Activated CD8-positive, alpha-beta memory T cell treated with anti-CD3 and anti-CD28 coated beads for 48 hours (primary cell): ENCODE measurements at regions not wholly inside any gene's neighbourhood (a gene's known extent, or its start where the extent isn't known, plus 50 kb on each side); places are given as distances from the start of the nearest gene placed in this dataset.

Source experiments
- DNase-seq, 3 experiments: peaks; one replicate each; pipeline ENCODE4 v3.0.0-alpha.2; 2020; ENCODE audit warnings: low read depth in 2 of 3, low spot score in 2 of 3

GRCh38 chr6:91350146-91350908 is 763.5 kb upstream of the MAP3K7 start:
- no peak for DNase-seq

GRCh38 chr6:91341473-91341872 is 754.6 kb upstream of the MAP3K7 start:
- DNase-seq, result no peak

- no peak for DNase-seq
These were observed 754.1 kb upstream of the MAP3K7 start for GRCh38 chr6:91340896-91341395.

GRCh38 chr6:91337967-91338366 is 751.1 kb upstream of the MAP3K7 start:
- DNase-seq, result no peak

- no peak for DNase-seq
These were observed 744.0 kb upstream of the MAP3K7 start for GRCh38 chr6:91330896-91331295.

- DNase-seq, result no peak
These were observed 741.4 kb upstream of the MAP3K7 start for GRCh38 chr6:91328241-91328640.

- no peak for DNase-seq
These were observed 737.8 kb upstream of the MAP3K7 start for GRCh38 chr6:91324711-91325110.

- DNase-seq, result no peak
These were observed 731.1 kb upstream of the MAP3K7 start for GRCh38 chr6:91317984-91318383.

GRCh38 chr6:91317247-91317835 is 730.5 kb upstream of the MAP3K7 start:
- DNase-seq, result no peak

- no peak for DNase-seq
These were observed 723.3 kb upstream of the MAP3K7 start for GRCh38 chr6:91310178-91310577.

- DNase-seq, result no peak
These were observed 718.9 kb upstream of the MAP3K7 start for GRCh38 chr6:91305755-91306154.

- DNase-seq, result no peak
These were observed 717.6 kb upstream of the MAP3K7 start for GRCh38 chr6:91304521-91304920.

- no peak for DNase-seq
These were observed 716.5 kb upstream of the MAP3K7 start for GRCh38 chr6:91303326-91303725.

- no peak for DNase-seq
These were observed 712.9 kb upstream of the MAP3K7 start for GRCh38 chr6:91299544-91300491.

- DNase-seq, result no peak
These were observed 711.8 kb upstream of the MAP3K7 start for GRCh38 chr6:91298543-91299145.

GRCh38 chr6:91293395-91293794 is 706.5 kb upstream of the MAP3K7 start:
- no peak for DNase-seq

GRCh38 chr6:91291071-91291470 is 704.2 kb upstream of the MAP3K7 start:
- DNase-seq, result no peak

- no peak for DNase-seq
These were observed 701.9 kb upstream of the MAP3K7 start for GRCh38 chr6:91288741-91289140.

- DNase-seq, result no peak
These were observed 695.0 kb upstream of the MAP3K7 start for GRCh38 chr6:91281901-91282300.

GRCh38 chr6:91280494-91280830 is 693.6 kb upstream of the MAP3K7 start:
- no peak for DNase-seq

- DNase-seq, result no peak
These were observed 693.0 kb upstream of the MAP3K7 start for GRCh38 chr6:91279740-91280493.
